Uterus (tissue), 3 donors: ENCODE measurements at regions not wholly inside any gene's neighbourhood (a gene's known extent, or its start where the extent isn't known, plus 50 kb on each side); places are given as distances from the start of the nearest gene placed in this dataset.

Experiments used
- DNase-seq, 2 donors: peaks; one replicate each; pipeline ENCODE4 v3.0.0-alpha.2; 2019 to 2020
- H3K27ac ChIP-seq, 2 donors: fragments of 200-600 bp; sonication (generic); 1 replicate in 1 of 2; 2 replicates in 1 of 2; pipeline ENCODE4 v1.5.1; 2016 to 2018
- H3K27me3 ChIP-seq, 2 donors: fragments of 200-600 bp; sonication (generic); one replicate each; pipeline ENCODE4 v1.5.1; 2018 to 2019; ENCODE audit warnings: control low read depth in 1 of 2
- H3K36me3 ChIP-seq, 2 donors: fragments of 200-600 bp; sonication (generic); one replicate each; pipeline ENCODE4 v1.5.1; 2019; ENCODE audit warnings: control low read depth in 1 of 2
- H3K4me1 ChIP-seq, 2 donors: fragments of 200-600 bp; sonication (generic); one replicate each; pipeline ENCODE4 v1.5.1; 2018 to 2019; ENCODE audit warnings: control low read depth in 1 of 2
- H3K4me3 ChIP-seq, 2 donors: fragments of 200-600 bp; sonication (generic); 1 replicate in 1 of 2; 2 replicates in 1 of 2; pipeline ENCODE4 v1.5.1; 2018 to 2019; ENCODE audit warnings: mild to moderate bottlenecking in 1 of 2
- H3K9me3 ChIP-seq, 2 donors: fragments of 200-600 bp; sonication (generic); one replicate each; pipeline ENCODE4 v1.5.1; 2019; ENCODE audit warnings: control low read depth in 1 of 2
- CTCF ChIP-seq, 4 experiments: fragments of 200-600 bp in 2 of 4; fragments of 450-650 bp in 2 of 4; sonication (generic) in 2 of 4; IDR thresholded peaks; one replicate each; pipeline ENCODE4 v1.5.1; 2016 to 2019; ENCODE audit warnings: antibody characterized with exemption in 4 of 4, mild to moderate bottlenecking in 2 of 4, moderate library complexity in 1 of 4
- POLR2A ChIP-seq, 2 donors: fragments of 450-650 bp; IDR thresholded peaks; one replicate each; pipeline ENCODE4 v1.6.1; 2016; ENCODE audit warnings: antibody characterized with exemption in 2 of 2, mild to moderate bottlenecking in 1 of 2, moderate library complexity in 1 of 2
- intact Hi-C: fragments of 100-400 bp; cut with DNase I; formaldehyde crosslinking; loops from one replicate; pipeline ENCODE4 v1.15.1; 2023; ENCODE audit warnings: low total_unique reads
- donor health status: DM: yes; HTN: yes; CAD: no.

DNA sequence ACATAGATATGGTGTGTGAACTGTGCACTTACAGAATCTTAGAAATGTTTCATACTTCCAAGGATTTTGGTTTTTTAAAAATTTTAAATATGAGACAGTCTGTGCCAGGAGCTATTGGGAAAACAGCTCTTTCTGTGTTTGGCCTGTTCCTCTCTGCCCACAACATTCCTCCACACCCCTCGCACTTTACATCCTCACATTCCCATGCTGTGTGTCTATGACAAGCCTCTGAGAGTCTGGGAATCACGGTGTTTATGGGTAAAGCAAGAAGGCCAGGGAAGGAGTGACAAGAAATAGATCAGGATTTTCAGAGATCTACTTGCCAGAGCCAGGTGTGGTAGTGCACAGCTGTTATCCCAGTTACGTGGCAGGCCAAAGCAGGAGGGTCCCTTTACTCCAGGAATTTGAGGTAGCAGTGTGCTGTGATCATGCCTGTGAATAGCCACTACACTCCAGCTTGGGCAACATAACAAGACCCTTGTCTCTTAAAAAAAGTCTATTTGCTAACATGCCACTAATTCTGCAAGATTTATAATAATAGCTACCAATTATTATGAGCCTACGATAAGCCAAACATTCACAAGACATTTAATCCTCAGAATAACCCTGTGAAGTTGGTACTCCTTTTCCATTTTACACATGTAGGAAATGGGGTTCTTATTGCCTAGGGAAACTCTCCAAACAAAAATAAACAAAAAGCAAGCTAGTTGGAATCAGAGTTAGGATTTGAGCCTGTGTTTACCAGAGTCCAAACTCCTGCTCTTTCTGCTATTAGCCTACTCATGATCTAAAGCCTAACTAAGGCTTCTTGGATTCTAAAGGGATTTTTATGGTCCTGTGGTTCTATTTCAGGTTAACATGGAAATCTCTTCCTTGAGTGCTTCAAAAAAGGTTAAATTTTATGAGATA is 168.3 kb upstream of the SP8 start:
- no peaks in the 10 kb centered on the region for H3K27me3 ChIP-seq
- intact Hi-C loops: no loop called here
- no peak for DNase-seq
- no peaks in the 10 kb centered on the region for H3K9me3 ChIP-seq
- H3K36me3 ChIP-seq: no peaks in the 10 kb centered on the region
- no peak for TF ChIP-seq POLR2A (IDR thresholded peaks at IDR 0.05)
- no peak for TF ChIP-seq CTCF (IDR thresholded peaks at IDR 0.05)
- no peaks in the 10 kb centered on the region for H3K4me1 ChIP-seq
- H3K4me3 ChIP-seq: no peak overlapping the region
- H3K27ac ChIP-seq: no peak overlapping the region

DNA sequence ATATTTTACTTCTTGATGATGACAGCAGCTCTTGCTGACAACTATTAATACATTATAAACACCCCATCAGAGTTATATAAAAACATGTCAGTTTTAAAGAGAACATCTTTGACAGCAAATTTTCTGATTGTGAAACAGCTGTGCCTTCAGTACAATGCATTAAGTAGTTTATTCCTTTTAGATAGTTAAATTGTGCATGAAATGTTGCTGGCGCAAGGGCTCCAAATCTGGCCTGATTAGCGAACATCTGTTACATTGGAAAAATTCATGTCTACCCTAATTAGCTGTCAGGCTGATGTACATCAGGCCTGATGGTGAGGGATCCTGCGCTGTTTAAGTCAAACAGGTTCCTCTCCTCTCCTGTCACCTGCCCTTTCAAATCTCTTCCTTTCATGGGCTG is 171.9 kb upstream of the SP8 start:
- TF ChIP-seq POLR2A (IDR thresholded peaks at IDR 0.05) (no peak), CTCF (IDR thresholded peaks at IDR 0.05) (no peak)
- H3K9me3 ChIP-seq: no peaks in the 10 kb centered on the region

DNA sequence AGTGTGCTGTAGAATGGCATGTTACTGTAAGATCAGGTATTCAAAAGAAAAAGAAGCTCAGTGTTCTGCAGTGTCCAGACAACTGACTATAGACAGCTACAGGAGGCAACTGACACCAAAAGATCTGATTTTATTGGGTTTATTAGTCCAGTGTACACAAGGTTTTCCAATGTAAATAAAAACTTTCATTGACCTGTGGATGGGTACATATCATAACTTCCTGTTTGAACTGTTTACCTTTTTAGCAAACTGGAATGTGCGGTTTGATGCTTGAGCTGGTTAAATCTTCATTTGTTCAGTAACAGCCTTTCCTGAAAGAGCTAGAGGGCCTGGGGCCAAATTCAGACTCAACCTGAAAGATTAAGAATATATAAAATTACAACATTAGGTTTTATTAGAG is 172.6 kb upstream of the SP8 start:
- no peak overlapping the region for H3K27ac ChIP-seq
- no peak overlapping the region for H3K4me3 ChIP-seq
- no peak for DNase-seq
- H3K27me3 ChIP-seq: no peaks in the 10 kb centered on the region
- TF ChIP-seq POLR2A (IDR thresholded peaks at IDR 0.05) (no peak), CTCF (IDR thresholded peaks at IDR 0.05) (no peak)
- H3K4me1 ChIP-seq: no peaks in the 10 kb centered on the region
- H3K9me3 ChIP-seq: no peaks in the 10 kb centered on the region
- intact Hi-C loops: no loop called here
- H3K36me3 ChIP-seq: no peaks in the 10 kb centered on the region

More for the DNA sequence above, 171.9 kb upstream of the SP8 start:
- Histone ChIP-seq H3K27ac (no peak overlapping the region), H3K4me3 (no peak overlapping the region), H3K36me3 (no peaks in the 10 kb centered on the region), H3K27me3 (no peaks in the 10 kb centered on the region), H3K4me1 (no peaks in the 10 kb centered on the region)
- DNase-seq: no peak
- intact Hi-C loops: no loop called here

- DNase-seq: no peak
- intact Hi-C loops: no loop called here
- no peak for TF ChIP-seq CTCF (IDR thresholded peaks at IDR 0.05)
- TF ChIP-seq POLR2A (IDR thresholded peaks at IDR 0.05): no peak
These were observed 177.0 kb upstream of the SP8 start for GRCh38 chr7:20963556-20964280.

More at GRCh38 chr7:20963556-20964280, 177.0 kb upstream of the SP8 start:
- Histone ChIP-seq H3K9me3 (no peaks in the 10 kb centered on the region), H3K4me3 (no peak overlapping the region), H3K27me3 (no peaks in the 10 kb centered on the region), H3K4me1 (no peaks in the 10 kb centered on the region), H3K36me3 (no peaks in the 10 kb centered on the region), H3K27ac (no peak overlapping the region)
